ENCODE measurements at regions not wholly inside any gene's neighbourhood (a gene's known extent, or its start where the extent isn't known, plus 50 kb on each side); places are given as distances from the start of the nearest gene placed in this dataset.

DNA sequence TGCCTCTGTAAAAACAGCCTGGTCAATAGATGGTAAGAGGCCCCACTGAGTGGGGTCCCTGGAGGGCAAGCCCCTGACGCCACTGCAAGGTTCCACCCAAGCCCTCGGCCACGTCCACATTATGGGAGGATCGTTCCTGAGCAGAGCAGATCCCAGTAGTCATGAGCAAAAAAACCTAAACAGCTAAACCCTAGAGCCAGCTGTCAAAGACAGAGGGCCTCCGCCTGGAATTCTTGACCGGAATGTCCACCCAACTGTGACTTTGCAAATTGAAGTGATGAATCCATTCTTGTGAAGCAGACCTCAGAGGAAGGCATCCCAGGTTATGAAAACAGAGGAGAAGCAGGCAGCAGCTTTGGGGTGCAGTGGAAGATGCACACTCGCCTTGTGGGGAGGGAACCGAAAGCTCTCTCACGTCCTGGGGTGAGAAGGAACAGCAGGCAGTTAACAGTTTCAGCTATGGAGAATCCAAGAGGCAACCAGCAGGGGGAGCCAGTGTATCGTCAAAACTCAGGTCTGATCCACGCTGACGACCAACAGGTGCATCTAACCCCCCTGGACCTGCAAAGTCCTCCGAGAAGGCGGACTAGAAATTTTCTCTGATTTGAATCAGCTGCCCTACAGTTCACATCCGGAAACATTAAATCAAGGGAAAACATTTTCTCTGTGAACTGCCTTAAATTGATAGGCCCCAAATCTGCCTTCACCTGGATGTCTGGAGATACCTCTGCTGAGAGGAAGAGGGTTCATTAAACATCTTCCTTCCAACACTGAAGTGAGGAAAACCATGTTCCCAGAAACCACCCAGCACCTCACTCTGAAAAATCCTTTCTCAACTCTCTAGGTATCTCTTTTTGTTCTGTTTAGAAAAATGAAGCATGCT, 139.1 kb upstream of the PFKP start:
- no peak for TF ChIP-seq POLR2A (IDR thresholded peaks at IDR 0.05)
- no peak for TF ChIP-seq POLR2AphosphoS5 (IDR thresholded peaks at IDR 0.05)
- TF ChIP-seq, protein P1, sequence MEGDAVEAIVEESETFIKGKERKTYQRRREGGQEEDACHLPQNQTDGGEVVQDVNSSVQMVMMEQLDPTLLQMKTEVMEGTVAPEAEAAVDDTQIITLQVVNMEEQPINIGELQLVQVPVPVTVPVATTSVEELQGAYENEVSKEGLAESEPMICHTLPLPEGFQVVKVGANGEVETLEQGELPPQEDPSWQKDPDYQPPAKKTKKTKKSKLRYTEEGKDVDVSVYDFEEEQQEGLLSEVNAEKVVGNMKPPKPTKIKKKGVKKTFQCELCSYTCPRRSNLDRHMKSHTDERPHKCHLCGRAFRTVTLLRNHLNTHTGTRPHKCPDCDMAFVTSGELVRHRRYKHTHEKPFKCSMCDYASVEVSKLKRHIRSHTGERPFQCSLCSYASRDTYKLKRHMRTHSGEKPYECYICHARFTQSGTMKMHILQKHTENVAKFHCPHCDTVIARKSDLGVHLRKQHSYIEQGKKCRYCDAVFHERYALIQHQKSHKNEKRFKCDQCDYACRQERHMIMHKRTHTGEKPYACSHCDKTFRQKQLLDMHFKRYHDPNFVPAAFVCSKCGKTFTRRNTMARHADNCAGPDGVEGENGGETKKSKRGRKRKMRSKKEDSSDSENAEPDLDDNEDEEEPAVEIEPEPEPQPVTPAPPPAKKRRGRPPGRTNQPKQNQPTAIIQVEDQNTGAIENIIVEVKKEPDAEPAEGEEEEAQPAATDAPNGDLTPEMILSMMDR (IDR thresholded peaks at IDR 0.05), result peak in 2 of 3 donors; percentile 48 to 53
